Erythroblast (primary cell): ENCODE measurements at regions not wholly inside any gene's neighbourhood (a gene's known extent, or its start where the extent isn't known, plus 50 kb on each side); places are given as distances from the start of the nearest gene placed in this dataset.
A peak's percentile ranks its signal among the peaks of the same experiment; 100 is the strongest.

Experiments
- DNase-seq, 2 experiments: peaks; one replicate each; lab custom pipeline; 2025; lab: John Stamatoyannopoulos, UW
- GATA1 ChIP-seq: IDR thresholded peaks from 2 replicates; pipeline ENCODE4 v1.6.1; 2011; ENCODE audit warnings: low read depth, mild to moderate bottlenecking, control low read depth, low read length, moderate library complexity
- POLR2A ChIP-seq: IDR thresholded peaks from 2 replicates; pipeline ENCODE4 v1.6.1; 2011; ENCODE audit warnings: mild to moderate bottlenecking, low read length

DNA sequence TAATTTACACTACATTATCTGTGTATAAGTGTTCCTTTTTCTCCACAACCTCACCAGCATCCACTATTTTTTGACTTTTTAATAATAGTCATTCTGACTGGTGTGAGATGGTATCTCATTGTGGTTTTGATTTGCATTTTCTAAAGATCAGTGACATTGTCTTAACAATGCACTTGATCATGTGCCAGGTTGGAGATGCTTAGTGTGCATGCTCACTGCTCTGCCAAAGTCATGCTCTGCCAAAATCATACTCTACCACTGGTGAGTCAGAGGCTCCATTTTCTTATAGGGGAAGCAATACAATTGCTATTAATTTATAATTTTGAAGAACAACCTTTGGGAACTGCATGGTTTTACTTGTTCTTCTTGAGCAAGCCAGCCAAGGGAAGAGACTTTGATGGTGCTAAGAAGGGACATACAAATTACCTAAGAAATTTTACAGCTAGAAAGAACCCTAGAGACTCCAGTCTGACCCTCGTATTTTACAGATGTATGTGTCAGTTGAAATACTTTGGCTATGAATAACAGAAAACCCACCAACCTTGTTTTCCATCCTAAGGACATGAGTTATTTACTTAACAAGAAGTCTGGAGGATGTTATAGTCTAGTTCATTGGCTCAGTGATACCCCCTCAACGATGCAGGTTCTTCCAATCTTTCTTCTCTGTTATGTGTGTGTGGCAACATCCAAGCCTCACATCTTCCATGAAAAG, 368.9 kb downstream of the DDX10 start:
- TF ChIP-seq GATA1: no peak
- no peak for TF ChIP-seq POLR2A
- no peak for DNase-seq

DNA sequence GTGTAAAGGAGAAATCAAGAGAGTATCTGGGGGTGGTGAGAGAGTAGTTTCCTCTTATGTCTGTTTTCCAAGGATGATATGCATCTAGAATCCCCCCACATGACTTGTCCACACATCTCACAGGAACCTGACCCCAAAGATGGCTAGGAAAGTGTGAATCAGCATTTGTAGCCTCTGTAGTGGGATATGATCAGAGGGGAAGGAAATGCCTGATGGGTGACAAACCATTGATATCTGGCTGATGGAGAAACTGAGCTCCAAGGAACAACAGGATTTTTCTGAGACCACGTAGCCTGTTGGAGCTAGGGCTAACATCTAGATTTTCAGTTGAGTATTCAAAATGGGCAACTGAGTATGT, 369.4 kb downstream of the DDX10 start:
- TF ChIP-seq GATA1 (no peak), POLR2A (no peak)
- DNase-seq: no peak

DNA sequence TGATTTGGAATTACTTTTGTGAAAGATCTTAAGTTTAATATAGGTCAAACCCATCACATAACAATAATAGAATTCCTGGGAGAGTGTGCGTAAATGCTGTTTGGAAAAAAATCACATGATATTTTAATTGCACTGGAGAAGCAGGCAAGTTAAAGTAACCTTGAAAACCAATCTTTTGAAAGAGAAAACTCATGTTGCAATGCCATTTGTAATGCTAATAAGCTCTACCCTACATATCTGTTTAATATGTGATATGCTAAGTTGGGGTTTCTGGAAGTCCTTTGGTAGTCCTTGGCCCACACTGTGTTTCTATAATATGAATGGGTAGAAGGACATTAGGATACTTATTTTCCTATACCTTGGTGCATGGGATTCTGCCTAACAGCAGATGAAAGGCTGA, 370.4 kb downstream of the DDX10 start:
- TF ChIP-seq POLR2A (no peak), GATA1 (no peak)
- no peak for DNase-seq

DNA sequence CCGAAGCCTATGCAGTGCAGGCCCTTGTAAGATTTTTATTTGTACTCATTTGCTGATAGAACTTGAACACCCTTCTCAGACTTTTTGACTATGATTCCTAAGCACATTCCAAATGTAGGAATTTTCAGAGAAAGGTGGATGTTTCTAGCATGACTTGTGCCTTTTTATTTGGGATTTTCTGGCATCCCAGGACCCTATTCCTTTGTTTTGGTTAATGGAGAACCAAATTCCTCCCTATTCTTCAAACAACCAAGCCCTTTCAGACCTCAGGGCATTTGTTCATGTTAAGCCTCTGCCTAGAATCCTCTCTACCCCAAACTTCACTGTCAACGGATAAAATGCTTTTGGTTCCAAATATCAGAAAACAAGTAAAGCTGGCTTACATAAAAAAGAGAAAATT, 371.1 kb downstream of the DDX10 start:
- DNase-seq: no peak
- TF ChIP-seq GATA1 (no peak), POLR2A (no peak)

DNA sequence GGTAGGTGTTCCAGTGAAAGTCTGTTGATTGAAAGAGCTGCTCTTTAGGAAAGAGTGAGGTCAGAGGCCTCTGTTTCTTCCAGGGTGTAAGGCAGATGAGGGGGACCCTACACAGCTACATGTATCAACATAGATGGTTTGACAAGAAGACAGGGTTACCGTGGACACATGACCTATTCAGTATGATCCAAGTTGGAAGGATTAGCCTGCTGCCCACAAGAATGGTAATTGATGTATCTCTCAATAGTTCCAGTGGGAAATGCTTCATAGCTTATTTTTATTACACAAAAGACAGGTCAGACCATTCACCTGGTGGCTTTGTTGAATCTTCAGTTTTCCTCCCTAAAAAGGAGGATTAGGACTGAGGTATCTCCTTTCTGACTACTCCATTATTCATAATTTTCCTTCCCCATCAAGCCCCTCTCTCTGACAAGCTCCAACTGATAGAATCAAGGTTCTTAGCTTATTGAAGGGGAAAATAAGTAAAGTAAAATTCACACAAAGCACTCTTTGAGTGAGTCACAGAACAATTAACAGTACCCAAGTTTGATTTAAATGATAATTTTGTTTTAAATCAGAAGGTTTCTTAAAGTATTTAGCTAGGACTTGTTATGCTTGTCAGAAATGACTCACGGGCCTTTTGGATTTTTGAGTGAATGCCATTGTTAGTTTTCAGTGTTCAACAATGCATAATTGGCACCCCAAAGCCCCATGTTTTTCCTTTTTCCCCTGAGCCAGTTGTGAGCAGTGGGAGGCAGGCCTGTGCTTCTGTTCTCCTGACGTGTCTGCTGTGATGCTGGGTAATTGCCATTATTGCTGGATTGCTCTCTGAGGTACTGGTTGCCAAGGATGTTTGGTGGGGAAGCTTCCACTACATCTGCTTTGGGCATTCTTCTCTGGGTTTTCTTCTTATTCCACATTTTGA, 373.2 kb downstream of the DDX10 start:
- DNase-seq: no peak

DNA sequence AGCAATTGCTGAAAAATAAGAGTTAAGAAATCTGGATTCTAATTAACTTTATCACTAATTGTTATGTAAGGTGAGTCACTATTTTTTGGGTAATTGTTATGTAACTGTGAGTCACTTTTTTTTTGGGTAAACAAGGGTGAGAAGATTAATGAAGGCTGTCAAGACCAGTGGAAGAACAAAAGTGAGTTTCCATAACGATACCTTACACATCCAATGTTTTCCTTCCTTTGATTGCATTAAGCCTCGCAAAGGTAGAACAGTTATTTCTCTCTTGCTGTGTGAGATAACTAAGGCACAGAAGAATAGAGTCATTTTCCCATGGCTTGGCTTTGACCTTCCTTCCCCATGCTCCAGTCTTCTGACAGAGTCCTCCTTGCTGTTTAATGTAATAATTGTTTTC, 374.7 kb downstream of the DDX10 start:
- DNase-seq: no peak

More for the DNA sequence above, 373.2 kb downstream of the DDX10 start:
- no peak for TF ChIP-seq POLR2A
- no peak for TF ChIP-seq GATA1

DNA sequence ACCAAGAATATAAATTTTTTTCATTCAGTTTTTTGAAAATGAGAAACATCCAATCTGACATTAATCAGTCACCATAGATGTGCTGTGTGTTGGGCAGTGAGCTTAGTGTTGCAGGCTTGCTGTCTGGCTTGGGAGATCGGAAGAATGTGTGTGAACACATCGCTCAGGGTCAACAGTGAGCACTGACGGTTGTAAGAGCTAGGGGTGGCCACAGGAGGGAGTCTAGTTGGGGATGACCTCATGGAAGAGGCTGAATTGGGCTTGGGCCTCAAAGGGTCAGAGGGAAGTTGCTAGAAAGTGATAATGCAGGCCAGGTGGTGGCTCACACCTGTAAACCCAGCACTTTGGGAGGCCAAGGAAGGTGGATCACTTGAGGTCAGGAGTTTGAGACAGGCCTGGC, 375.4 kb downstream of the DDX10 start:
- peak; percentile 1 to 2 for DNase-seq

More for the DNA sequence above, 374.7 kb downstream of the DDX10 start:
- TF ChIP-seq POLR2A: no peak
- TF ChIP-seq GATA1: no peak

DNA sequence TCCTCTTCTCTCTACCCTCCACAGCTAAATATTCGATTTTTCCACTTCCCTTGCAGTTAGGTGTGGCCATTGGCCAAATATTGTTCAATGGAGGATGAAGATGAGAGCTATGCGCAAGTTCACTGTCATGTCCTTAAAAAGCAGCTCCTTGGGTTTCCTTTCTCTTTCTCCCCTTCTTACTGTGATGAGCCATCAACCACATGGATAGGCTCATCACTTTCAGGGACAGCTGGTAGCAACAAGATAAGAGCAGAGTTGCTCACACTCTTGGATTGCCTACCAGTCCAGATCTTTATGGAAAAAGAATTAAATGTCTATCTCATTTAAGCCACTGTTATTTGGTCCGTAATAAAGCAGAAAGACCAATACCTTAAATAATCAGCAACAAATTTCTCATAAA, 377.0 kb downstream of the DDX10 start:
- TF ChIP-seq POLR2A (no peak), GATA1 (no peak)
- DNase-seq: no peak

More for the DNA sequence above, 375.4 kb downstream of the DDX10 start:
- TF ChIP-seq GATA1 (no peak), POLR2A (no peak)

DNA sequence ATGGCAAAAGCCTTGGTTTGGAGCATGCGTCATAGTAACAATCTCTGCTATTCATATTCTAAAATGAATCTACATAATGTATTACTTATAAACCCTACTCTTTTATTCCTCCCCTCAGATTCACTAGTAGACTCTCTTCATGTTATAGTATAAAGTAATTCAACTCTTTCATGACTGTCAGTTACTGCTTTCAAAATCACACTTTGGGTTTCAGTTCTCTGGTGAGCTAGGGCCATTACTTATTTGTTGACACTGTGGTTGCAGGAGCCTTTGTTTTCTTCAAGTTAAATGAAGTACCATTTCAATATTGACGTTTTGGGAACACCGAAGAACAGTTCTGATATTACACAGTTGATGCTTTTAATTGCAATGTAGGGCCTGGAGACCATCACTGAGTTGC, 378.4 kb downstream of the DDX10 start:
- TF ChIP-seq POLR2A: no peak
- no peak for TF ChIP-seq GATA1
- DNase-seq: no peak

DNA sequence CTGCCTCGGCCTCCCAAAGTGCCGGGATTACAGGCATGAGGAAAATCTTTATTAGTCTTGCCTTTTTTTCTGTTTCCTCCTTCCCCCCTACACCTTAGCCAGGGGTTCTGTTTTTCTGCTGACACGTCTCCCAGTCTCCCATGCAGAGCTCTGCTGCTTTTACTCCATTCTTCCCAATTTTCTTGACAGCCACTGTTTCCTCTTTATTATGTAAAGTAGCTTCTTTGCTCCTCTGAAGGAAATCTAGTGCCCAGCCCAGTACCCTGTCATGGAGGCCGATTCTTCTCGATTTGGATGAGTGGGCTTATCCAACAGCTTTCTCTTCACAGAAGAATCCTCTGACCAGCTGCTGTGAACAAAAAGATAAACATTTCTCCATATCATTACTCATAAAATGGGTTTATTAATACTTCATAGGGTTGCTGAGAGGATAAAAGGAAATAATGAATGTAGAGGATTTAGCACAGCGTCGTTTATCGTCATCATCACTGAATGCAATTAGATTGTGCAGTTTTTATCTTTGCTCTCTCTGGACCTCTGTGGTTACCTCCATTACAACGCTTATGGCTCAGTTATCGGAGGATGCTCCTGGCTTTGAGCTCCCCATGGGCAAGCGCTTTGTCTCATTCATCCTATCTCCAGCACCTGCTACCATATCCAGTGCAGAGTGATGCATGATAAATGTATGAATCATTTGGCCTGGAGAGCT, 375.6 kb upstream of the C11orf87 start:
- TF ChIP-seq GATA1 (no peak), POLR2A (no peak)
- DNase-seq: no peak

DNA sequence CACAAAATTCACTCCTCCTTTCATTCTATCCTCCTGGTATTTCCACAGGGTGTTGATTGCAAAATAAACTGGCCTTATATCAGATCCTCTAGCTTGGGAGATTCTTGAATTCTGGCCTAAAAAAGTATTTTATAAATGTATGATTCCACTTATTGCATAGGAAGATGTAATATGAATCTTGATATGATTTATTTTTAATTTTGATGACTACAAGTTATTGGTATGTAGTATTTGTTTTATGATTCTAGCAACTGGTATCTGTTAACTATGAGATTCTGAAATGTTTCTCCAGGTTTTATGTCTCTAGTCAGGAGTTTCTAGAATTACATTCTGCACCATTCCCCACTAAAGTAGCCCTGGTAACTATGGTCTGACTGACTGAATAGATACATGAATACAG, 373.9 kb upstream of the C11orf87 start:
- TF ChIP-seq POLR2A (no peak), GATA1 (no peak)
- DNase-seq: no peak

DNA sequence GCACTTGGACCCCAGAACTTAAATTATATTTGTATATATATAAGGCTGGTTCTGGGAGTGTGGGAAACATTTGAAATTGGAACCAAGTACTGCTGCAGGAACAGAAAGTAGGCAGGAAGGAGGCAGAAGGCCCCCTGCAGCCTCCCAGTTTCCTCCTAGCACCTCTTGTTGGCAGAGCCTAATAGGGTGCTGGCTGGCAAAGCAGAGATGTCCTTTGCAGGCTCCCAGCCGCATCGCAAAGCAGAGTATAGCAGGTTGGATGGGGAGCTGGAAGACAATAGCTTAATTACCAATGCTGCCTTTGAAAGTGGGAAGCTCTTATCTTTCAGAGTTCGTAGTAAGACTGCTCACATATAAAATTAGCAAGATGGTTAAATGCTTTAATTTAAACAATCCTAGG, 370.8 kb upstream of the C11orf87 start:
- no peak for DNase-seq
- TF ChIP-seq GATA1 (no peak), POLR2A (no peak)

DNA sequence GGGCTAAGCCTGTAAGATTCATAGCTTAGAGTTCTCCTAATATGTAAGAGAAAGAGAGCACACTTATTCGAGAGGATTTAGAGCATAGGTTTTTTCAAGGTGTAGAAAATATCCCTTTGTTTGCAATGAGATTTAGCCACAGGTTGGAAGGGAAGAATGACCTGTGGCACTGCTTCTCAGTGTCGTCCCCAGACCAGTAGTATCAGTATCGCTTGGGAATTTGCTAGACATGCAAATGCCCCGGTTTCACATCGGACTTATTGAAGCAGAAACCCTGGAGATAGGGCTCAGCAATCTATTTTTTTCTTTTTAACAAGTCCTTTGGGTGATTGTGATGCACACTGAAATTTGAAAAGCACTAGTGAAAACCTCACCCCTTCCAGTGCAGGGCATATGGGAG, 362.6 kb upstream of the C11orf87 start:
- no peak for DNase-seq
- TF ChIP-seq POLR2A (no peak), GATA1 (no peak)

DNA sequence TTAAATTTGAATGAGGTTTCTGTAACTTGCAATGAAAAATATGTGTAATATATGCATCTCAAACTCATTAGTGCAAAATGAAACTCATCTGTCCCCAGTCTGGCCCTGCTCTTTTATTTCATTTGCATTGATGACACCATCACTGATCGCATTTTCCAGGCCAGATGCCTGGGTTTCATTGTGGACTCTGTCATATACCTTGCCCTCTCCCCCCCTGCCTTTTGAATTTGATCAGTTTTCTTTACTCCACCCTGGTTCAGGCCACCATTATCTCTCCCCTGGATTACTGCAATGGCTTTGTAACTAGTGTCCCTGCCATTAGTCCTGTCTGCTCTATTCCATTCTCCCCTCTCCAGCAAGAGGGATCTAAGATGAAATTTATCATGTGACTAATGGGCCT, 360.6 kb upstream of the C11orf87 start:
- TF ChIP-seq POLR2A: no peak
- TF ChIP-seq GATA1: no peak
- DNase-seq: no peak

DNA sequence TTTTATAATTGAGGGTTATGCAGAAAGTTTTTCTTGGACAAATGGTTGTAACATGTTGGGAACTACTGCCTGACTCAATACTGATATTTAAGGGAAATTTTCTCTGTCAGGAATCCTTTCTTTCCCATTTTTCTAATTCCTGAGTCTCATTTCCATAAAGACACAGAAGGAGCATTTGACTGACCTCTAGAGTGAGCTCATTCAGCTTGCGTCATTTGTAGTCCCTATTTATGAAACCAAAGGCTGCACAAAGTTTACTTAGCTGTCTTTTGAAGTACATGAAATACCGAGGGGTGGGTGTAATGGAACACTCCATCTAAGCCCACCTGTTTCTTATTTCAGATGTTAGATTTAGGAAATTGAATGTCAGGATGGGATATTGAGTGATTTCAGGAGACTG, 359.5 kb upstream of the C11orf87 start:
- DNase-seq: no peak
- TF ChIP-seq POLR2A: no peak
- no peak for TF ChIP-seq GATA1

DNA sequence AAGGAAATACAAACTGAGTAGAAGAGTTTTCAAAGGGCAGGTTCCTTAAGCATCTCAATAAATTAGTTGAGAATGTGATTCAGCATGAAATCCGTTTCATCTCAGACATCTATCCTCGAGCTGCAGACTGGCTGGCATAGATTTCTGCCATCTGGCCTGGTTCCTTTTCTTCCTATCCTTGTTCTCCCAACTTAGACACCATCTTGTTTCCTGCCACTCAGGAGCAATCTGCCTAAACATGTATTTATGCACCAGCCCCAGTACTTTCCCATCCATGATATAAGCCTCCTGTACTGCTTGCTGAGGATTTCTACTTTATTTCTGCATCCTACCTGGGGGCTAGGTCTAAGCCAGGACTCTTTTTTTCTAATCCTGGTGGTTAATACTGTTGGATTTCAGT, 359.1 kb upstream of the C11orf87 start:
- TF ChIP-seq POLR2A (no peak), GATA1 (no peak)
- DNase-seq: no peak

DNA sequence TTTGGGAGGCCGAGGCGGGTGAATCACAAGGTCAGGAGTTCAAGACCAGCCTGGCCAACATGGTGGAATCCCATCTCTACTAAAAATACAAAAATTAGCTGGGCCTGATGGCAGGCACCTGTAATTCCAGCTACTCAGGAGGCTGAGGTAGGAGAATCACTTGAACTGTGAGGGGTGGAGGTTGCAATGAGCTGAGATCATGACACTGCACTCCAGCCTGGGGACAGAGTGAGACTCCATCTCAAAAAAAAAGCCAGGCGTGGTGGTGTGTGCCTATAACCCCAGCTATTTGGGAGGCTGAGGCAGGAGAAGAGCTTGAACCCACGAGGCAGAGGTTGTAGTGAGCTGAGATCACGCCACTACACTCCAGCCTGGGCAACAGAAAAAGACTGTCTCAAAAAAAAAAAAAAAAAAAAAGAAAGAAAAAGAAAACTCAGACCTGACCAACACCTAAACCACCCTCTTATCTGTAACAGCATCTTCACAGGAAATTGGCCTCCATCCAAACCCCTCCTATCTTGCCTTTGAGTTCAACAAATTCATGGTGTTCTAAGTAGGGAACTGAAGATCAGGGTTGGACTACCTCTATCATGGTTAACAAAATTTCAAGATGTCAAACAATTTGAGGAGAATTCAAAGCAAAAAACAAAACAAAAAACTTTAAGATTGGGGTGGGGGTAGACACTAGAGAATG, 357.2 kb upstream of the C11orf87 start:
- DNase-seq: peak; percentile 13 to 14
